HepG2 (cell line): ENCODE measurements at regions not wholly inside any gene's neighbourhood (a gene's known extent, or its start where the extent isn't known, plus 50 kb on each side); places are given as distances from the start of the nearest gene placed in this dataset.

ENCODE experiments used
- ATAC-seq: fragments of 200-7000 bp; cut with Tn5 transposase; 3 replicates; pipeline ENCODE4 v1.9.1; 2020; ENCODE audit warnings: mild to moderate bottlenecking, moderate library complexity
- BruUV-seq: library from RNA; stranded (reverse); fragments of 400-500 nt; replicated peaks from 2 replicates; lab custom pipeline; 2021; lab: Mats Ljungman, UMichigan
- CTCF ChIA-PET: fragments of 300-600 bp; formaldehyde crosslinking; extraction: SDS; loops from one replicate; lab custom pipeline; 2021; ENCODE audit warnings: low total read pairs, inconsistent platforms, low intra/inter-chr PET ratio; lab: Yijun Ruan, JAX
- POLR2A ChIA-PET: fragments of 350-600 bp; sonication (Branson Sonifier 250); formaldehyde crosslinking; loops from one replicate; lab custom pipeline; 2020; ENCODE audit warnings: antibody characterized with exemption, inconsistent platforms; lab: Yijun Ruan, JAX
- DNase-seq: peaks from one replicate; pipeline ENCODE4 v3.0.0-alpha.2; 2015; ENCODE audit warnings: low spot score
- FAIRE-seq: peaks from 3 replicates; lab custom pipeline; 2011; peaks lifted over from hg19 to GRCh38; lab: Jason Lieb, UNC
- H2AFZ ChIP-seq: one replicate; pipeline ENCODE4 v1.6.1; 2011; ENCODE audit warnings: low read length, inconsistent platforms
- H3K27ac ChIP-seq: fragments of 300-600 bp; 3 replicates; pipeline ENCODE4 v1.8.0; 2011; ENCODE audit warnings: mixed run types, mild to moderate bottlenecking, mixed read lengths, low read length, inconsistent platforms; ENCODE audit not compliant: insufficient read depth; ENCODE audit errors: extremely low read length
- H3K27me3 ChIP-seq, 2 experiments: fragments of 200-600 bp in 1 of 2; 2 replicates in 1 of 2; 3 replicates in 1 of 2; pipeline versions ENCODE4 v1.6.0 to v1.8.0; 2011; ENCODE audit warnings: low read length in 2 of 2, mild to moderate bottlenecking in 2 of 2, moderate library complexity in 2 of 2, inconsistent platforms in 1 of 2; ENCODE audit not compliant: insufficient read depth in 2 of 2, control insufficient read depth in 1 of 2
- H3K36me3 ChIP-seq, 2 experiments: fragments of 200-600 bp in 1 of 2; replicated peaks in 1 of 2; 2 replicates in 1 of 2; 3 replicates in 1 of 2; pipeline versions ENCODE4 v1.5.1 to v1.8.0; 2011; ENCODE audit warnings: low read length in 2 of 2, inconsistent platforms in 1 of 2; ENCODE audit not compliant: insufficient read depth in 2 of 2, control insufficient read depth in 1 of 2
- H3K4me1 ChIP-seq: 2 replicates; pipeline ENCODE4 v1.5.1; 2012; ENCODE audit warnings: low read length, inconsistent platforms; ENCODE audit not compliant: insufficient read depth
- H3K4me2 ChIP-seq: 2 replicates; pipeline ENCODE4 v1.6.0; 2011; ENCODE audit warnings: low read depth, low read length, inconsistent platforms
- H3K4me3 ChIP-seq, 3 experiments: fragments of 200-600 bp in 1 of 3; sonication (generic), shearing (Covaris generic) in 1 of 3; replicated peaks in 1 of 3; 2 replicates each; pipeline ENCODE4 v1.5.1; 2011 to 2016; ENCODE audit warnings: low read length in 3 of 3, inconsistent platforms in 2 of 3, low read depth in 2 of 3, mild to moderate bottlenecking in 2 of 3, control low read depth in 1 of 3, mixed read lengths in 1 of 3; ENCODE audit not compliant: insufficient read depth in 1 of 3
- H3K79me2 ChIP-seq: one replicate; pipeline ENCODE4 v1.6.1; 2011; ENCODE audit warnings: low read length, inconsistent platforms; ENCODE audit not compliant: insufficient read depth
- H3K9ac ChIP-seq: 2 replicates; pipeline ENCODE4 v1.6.0; 2011; ENCODE audit warnings: mild to moderate bottlenecking, low read depth, low read length, inconsistent platforms; ENCODE audit not compliant: insufficient read depth
- H3K9me3 ChIP-seq: 2 replicates; pipeline ENCODE4 v1.5.1; 2012; ENCODE audit warnings: mild to moderate bottlenecking, low read length
- H4K20me1 ChIP-seq: 2 replicates; pipeline ENCODE4 v1.6.0; 2011; ENCODE audit warnings: inconsistent platforms, mild to moderate bottlenecking, low read length, moderate library complexity; ENCODE audit not compliant: insufficient read depth
- CEBPB ChIP-seq: IDR thresholded peaks from 2 replicates; pipeline ENCODE4 v1.6.1; 2011; ENCODE audit warnings: low read depth, low read length, improper control_type of control experiment, borderline replicate concordance
- CEBPG ChIP-seq: IDR thresholded peaks from 2 replicates; pipeline ENCODE4 v1.6.1; 2016
- MEIS1 ChIP-seq: sonication (generic); formaldehyde crosslinking; IDR thresholded peaks from 2 replicates; pipeline ENCODE4 v1.9.0; 2021; ENCODE audit warnings: mild to moderate bottlenecking, missing genetic modification reagents, moderate library complexity, borderline replicate concordance
- PHF5A ChIP-seq: IDR thresholded peaks from one replicate; pipeline ENCODE4 v1.6.1; 2018; ENCODE audit warnings: low read depth, missing genetic modification reagents; ENCODE audit not compliant: unreplicated experiment
- ZBTB7B ChIP-seq: sonication (generic); formaldehyde crosslinking; IDR thresholded peaks from 2 replicates; pipeline ENCODE4 v1.4.0; 2020; ENCODE audit warnings: missing genetic modification reagents
- ZFP90 ChIP-seq: sonication (generic); formaldehyde crosslinking; IDR thresholded peaks from 2 replicates; pipeline ENCODE4 v1.8.0; 2022; ENCODE audit warnings: missing genetic modification reagents, mild to moderate bottlenecking, inconsistent platforms, borderline replicate concordance
- ZNF33A ChIP-seq: sonication (generic); formaldehyde crosslinking; IDR thresholded peaks from 2 replicates; pipeline ENCODE4 v1.5.1; 2020; ENCODE audit warnings: missing genetic modification reagents, mild to moderate bottlenecking, moderate library complexity, borderline replicate concordance
- ZNF558 ChIP-seq: sonication (generic); formaldehyde crosslinking; IDR thresholded peaks from 2 replicates; pipeline ENCODE4 v1.9.0; 2022; ENCODE audit warnings: mild to moderate bottlenecking, missing genetic modification reagents, borderline replicate concordance
- ZNF563 ChIP-seq: sonication (generic); formaldehyde crosslinking; IDR thresholded peaks from 2 replicates; pipeline ENCODE4 v1.8.0; 2022; ENCODE audit warnings: mild to moderate bottlenecking, moderate library complexity, missing genetic modification reagents
- ZNF570 ChIP-seq: sonication (generic); formaldehyde crosslinking; IDR thresholded peaks from 2 replicates; pipeline ENCODE4 v1.4.0; 2020; ENCODE audit warnings: mild to moderate bottlenecking, missing genetic modification reagents, borderline replicate concordance
- ZNF7 ChIP-seq: IDR thresholded peaks from 2 replicates; pipeline ENCODE4 v1.6.1; 2016; ENCODE audit warnings: missing biosample characterization, missing genetic modification reagents
- WGBS: methylation state at CpG from one replicate; pipeline ENCODE4 v1.1.6; 2017; ENCODE audit warnings: low lambda C conversion rate; 5-methylcytosine and 5-hydroxymethylcytosine counted together
- in situ Hi-C: cut with HindIII; loops from 2 replicates; pipeline ENCODE4 v1.10.0; 2017; ENCODE audit warnings: low pct_unique_long_range_greater_than_20kb; ENCODE audit not compliant: extremely low pct_ligation_motif_present
- intact Hi-C: fragments of 100-400 bp; cut with micrococcal nuclease; formaldehyde crosslinking; loops from one replicate; pipeline ENCODE4 v1.10.0; 2022; ENCODE audit not compliant: unreplicated experiment
- TF ChIP-seq, protein P1 (sequence below): fragments of 450-650 bp; IDR thresholded peaks from 2 replicates; pipeline ENCODE4 v1.6.1; 2016
- TF ChIP-seq, protein P2 (sequence below): sonication (generic); formaldehyde crosslinking; IDR thresholded peaks from 2 replicates; pipeline ENCODE4 v1.8.0; 2022; ENCODE audit warnings: missing genetic modification reagents, mild to moderate bottlenecking, moderate library complexity, borderline replicate concordance
- TF ChIP-seq, protein P3 (sequence below): sonication (generic); formaldehyde crosslinking; conservative IDR thresholded peaks from 2 replicates; pipeline ENCODE4 v1.8.0; 2022; ENCODE audit warnings: missing genetic modification reagents

GRCh38 chr13:61136093-61136492 is 279.6 kb downstream of the PCDH20 start:
- Histone ChIP-seq H3K4me3 (no peak overlapping the region), H3K27me3 (no peaks in the 10 kb centered on the region), H3K4me2 (no peak overlapping the region), H2AFZ (no peak overlapping the region), H3K9me3 (no peaks in the 10 kb centered on the region), H3K27ac (no peak overlapping the region), H3K9ac (no peak overlapping the region), H3K4me1 (no peaks in the 10 kb centered on the region), H4K20me1 (no peaks in the 10 kb centered on the region), H3K36me3 (no peaks in the 10 kb centered on the region), H3K79me2 (no peaks in the 10 kb centered on the region)
- in situ Hi-C loops, result no loop called here
- intact Hi-C loops, result no loop called here
- TF ChIP-seq, protein P1, sequence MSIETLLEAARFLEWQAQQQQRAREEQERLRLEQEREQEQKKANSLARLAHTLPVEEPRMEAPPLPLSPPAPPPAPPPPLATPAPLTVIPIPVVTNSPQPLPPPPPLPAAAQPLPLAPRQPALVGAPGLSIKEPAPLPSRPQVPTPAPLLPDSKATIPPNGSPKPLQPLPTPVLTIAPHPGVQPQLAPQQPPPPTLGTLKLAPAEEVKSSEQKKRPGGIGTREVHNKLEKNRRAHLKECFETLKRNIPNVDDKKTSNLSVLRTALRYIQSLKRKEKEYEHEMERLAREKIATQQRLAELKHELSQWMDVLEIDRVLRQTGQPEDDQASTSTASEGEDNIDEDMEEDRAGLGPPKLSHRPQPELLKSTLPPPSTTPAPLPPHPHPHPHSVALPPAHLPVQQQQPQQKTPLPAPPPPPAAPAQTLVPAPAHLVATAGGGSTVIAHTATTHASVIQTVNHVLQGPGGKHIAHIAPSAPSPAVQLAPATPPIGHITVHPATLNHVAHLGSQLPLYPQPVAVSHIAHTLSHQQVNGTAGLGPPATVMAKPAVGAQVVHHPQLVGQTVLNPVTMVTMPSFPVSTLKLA, result peak; percentile 34; the same call in 1 of the 2 replicates
- peak; percentile 50; the same call in 1 of the 2 replicates for TF ChIP-seq CEBPB
- no peak for TF ChIP-seq MEIS1 (CRISPR knock-in tag)
- ChIA-PET POLR2A (no interaction called here), CTCF (no interaction called here)
- DNase-seq (no peak), ATAC-seq (no peak), FAIRE-seq (no peak)
- 26% methylated on average over 4 of the region's 4 CpGs for WGBS
- no TSS peak for BruUV-seq

- Histone ChIP-seq H3K4me3 (no peak overlapping the region), H3K27ac (no peak overlapping the region), H3K4me2 (no peak overlapping the region), H2AFZ (no peak overlapping the region), H3K4me1 (no peaks in the 10 kb centered on the region), H3K9me3 (no peaks in the 10 kb centered on the region), H4K20me1 (no peaks in the 10 kb centered on the region), H3K9ac (no peak overlapping the region), H3K36me3 (no peaks in the 10 kb centered on the region), H3K79me2 (no peaks in the 10 kb centered on the region), H3K27me3 (no peaks in the 10 kb centered on the region)
- DNase-seq (no peak), ATAC-seq (no peak), FAIRE-seq (no peak)
- intact Hi-C loops, result no loop called here
- CTCF ChIA-PET, result no interaction called here
- POLR2A ChIA-PET, result no interaction called here
- no TSS peak for BruUV-seq
- 3% methylated on average over 2 of the region's 2 CpGs for WGBS
- in situ Hi-C loops, result no loop called here
- no peak for TF ChIP-seq PHF5A (CRISPR knock-in tag)
- TF ChIP-seq ZBTB7B (CRISPR knock-in tag), result no peak
- TF ChIP-seq ZNF7 (CRISPR knock-in tag), result no peak
- TF ChIP-seq ZNF570 (CRISPR knock-in tag), result no peak
- no peak for TF ChIP-seq ZNF33A
- TF ChIP-seq ZNF563, result no peak
- TF ChIP-seq, protein P2, sequence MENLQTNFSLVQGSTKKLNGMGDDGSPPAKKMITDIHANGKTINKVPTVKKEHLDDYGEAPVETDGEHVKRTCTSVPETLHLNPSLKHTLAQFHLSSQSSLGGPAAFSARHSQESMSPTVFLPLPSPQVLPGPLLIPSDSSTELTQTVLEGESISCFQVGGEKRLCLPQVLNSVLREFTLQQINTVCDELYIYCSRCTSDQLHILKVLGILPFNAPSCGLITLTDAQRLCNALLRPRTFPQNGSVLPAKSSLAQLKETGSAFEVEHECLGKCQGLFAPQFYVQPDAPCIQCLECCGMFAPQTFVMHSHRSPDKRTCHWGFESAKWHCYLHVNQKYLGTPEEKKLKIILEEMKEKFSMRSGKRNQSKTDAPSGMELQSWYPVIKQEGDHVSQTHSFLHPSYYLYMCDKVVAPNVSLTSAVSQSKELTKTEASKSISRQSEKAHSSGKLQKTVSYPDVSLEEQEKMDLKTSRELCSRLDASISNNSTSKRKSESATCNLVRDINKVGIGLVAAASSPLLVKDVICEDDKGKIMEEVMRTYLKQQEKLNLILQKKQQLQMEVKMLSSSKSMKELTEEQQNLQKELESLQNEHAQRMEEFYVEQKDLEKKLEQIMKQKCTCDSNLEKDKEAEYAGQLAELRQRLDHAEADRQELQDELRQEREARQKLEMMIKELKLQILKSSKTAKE, result no peak
- TF ChIP-seq ZFP90 (CRISPR knock-in tag), result no peak
- no peak for TF ChIP-seq ZNF558 (CRISPR knock-in tag)
- TF ChIP-seq CEBPG, result no peak
- TF ChIP-seq, protein P3, sequence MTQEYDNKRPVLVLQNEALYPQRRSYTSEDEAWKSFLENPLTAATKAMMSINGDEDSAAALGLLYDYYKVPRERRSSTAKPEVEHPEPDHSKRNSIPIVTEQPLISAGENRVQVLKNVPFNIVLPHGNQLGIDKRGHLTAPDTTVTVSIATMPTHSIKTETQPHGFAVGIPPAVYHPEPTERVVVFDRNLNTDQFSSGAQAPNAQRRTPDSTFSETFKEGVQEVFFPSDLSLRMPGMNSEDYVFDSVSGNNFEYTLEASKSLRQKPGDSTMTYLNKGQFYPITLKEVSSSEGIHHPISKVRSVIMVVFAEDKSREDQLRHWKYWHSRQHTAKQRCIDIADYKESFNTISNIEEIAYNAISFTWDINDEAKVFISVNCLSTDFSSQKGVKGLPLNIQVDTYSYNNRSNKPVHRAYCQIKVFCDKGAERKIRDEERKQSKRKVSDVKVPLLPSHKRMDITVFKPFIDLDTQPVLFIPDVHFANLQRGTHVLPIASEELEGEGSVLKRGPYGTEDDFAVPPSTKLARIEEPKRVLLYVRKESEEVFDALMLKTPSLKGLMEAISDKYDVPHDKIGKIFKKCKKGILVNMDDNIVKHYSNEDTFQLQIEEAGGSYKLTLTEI (CRISPR knock-in tag), result no peak
Measured at GRCh38 chr13:61135583-61135982, 280.1 kb downstream of the PCDH20 start.
